Muscle of back (tissue), 3 donors: ENCODE measurements at regions not wholly inside any gene's neighbourhood (a gene's known extent, or its start where the extent isn't known, plus 50 kb on each side); places are given as distances from the start of the nearest gene placed in this dataset.

Experiments used
- DNase-seq, 3 donors: peaks; one replicate each; pipeline versions ENCODE4 v3.0.0 to v3.0.0-alpha.2; 2013

DNA sequence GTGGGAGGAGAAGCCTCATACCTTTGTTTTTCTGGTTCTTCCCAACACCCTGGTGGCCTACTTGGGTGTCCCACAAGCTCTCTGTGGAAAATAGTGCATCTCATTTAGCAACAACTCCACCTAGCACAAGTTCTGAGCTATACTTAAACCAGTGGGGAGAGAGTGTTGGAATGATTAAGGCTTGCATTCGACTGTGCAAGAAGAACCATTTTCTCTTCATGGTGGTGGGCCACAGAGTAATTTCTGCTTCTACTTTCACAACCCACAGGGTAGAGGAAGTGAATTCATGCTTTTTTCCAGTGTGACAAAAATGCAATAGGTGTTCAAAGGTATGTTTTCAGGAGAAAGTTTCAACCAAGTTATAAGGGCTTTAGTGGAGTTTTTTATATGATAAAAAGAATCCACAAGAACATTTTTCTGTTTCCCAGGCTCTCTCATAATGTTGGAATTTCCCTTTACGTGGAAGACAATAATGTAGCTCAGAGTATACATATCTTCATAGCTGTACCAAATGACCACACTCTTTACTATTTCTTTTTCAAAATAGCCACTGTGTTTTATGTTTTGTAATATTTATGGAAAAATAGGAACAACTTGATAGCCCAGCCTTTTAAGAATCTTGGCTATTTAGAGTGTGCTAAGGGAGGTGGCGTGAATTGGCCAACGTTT, 80.3 kb upstream of the HHIP start:
- DNase-seq, result no peak

GRCh38 chr4:144572660-144573059, 73.3 kb upstream of the HHIP start:
- DNase-seq, result no peak

DNA sequence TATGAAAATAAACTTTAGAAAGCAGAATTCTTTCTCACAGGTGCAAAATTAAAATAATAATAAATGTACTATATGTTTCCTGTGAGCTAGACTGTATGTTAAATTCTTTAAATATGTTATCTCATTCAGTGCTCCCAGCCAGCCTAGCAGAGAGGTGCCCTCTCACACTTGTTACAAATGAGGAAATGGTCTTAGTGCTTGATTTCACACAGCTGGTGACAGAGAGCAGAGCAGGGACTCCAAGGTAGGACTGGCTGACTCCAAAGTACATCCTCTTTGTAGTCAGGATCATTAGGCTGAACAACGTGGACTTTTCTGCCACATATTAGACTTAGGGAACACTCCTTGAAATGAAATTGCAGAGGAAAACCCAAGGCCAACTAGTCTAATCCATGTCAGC, 72.0 kb upstream of the HHIP start:
- no peak for DNase-seq

DNA sequence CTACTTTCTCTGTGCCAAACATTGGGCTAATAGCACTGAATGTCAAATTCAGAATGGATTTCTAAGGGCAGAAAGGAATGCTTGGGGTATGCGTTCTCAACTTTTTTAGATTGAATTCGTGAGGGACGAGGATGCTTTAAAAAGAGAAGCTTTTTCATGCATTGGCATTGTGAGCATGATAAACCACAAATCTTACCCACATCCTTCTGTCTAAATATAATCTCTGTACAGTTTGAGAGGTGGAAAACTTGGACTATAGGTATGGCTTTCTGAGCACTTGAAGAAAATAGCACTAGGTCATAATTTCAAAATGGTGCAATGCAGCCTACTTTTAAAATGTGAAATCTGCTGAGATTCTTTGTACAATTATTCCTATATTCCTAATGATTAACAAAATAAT, 71.4 kb upstream of the HHIP start:
- DNase-seq, result no peak

DNA sequence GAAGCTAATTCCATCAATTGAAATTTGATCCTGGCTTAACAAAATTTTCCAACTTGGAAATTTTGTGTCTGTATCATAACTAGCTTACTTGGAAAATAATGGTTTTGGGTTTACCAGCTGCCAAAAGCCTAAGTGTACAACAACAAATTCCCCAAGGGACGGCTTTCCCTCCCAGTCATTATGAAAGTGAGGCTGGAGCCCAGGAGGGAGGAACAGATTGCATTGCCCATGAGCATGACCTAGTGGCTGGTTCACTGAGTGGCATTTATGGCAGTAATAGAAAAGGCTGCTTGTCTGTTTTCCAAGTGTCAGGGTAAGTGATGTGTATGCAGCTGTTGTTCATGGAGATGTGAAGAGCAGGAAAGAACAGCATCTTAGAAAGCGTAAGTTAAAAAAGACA, 70.8 kb upstream of the HHIP start:
- no peak for DNase-seq

GRCh38 chr4:144578681-144579080, 67.3 kb upstream of the HHIP start:
- peak in 1 of 3 donors; percentile 26 for DNase-seq

- peak in 1 of 3 donors; percentile 40 for DNase-seq
Observed at GRCh38 chr4:144579411-144580030, 66.4 kb upstream of the HHIP start.

DNA sequence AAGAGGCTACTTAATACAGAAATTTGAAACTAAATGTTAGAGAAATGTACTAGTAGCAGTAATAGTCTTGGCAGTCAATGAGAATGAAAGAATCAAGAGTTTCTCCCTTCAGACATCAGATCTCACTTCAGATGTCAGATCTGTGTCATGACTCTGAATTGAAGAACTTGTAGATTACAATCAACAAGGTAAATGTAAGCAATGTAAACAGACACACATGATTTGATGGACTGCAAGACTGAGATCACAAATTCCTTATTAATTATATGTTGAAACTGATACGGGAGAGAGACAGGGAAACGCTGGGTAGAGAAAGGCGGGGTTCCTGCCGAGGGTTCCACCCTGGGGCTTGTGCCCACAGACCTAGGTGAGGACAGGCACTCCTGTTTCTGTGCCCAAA, 65.5 kb upstream of the HHIP start:
- no peak for DNase-seq

- DNase-seq, result peak in 1 of 3 donors; percentile 22
Observed at GRCh38 chr4:144582105-144582850, 63.7 kb upstream of the HHIP start.

- no peak for DNase-seq
Observed at GRCh38 chr4:144582975-144583374, 63.0 kb upstream of the HHIP start.

DNA sequence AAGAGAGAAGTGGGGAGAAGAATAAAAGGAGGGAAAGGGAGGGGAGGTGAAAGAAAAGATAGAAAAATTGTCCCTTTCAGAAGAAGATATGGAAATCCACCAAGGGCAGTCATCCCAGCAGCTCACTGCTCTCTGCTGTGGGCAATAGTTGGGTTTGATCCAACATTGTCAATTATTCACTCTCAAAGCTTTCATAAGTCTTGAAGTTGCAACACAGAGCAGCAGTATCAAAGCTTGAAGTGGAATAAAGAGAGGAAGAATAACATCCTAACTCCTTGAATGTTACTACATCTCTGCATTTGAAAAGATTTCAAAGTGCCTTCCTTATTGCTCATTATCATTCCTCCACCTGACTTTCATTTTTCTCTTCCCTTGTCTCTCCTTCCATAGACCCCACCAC, 62.3 kb upstream of the HHIP start:
- no peak for DNase-seq

GRCh38 chr4:144584428-144584827, 61.5 kb upstream of the HHIP start:
- no peak for DNase-seq

GRCh38 chr4:144589512-144589911, 56.4 kb upstream of the HHIP start:
- DNase-seq, result no peak

- DNase-seq, result no peak
Observed at GRCh38 chr4:144590020-144590419, 55.9 kb upstream of the HHIP start.

DNA sequence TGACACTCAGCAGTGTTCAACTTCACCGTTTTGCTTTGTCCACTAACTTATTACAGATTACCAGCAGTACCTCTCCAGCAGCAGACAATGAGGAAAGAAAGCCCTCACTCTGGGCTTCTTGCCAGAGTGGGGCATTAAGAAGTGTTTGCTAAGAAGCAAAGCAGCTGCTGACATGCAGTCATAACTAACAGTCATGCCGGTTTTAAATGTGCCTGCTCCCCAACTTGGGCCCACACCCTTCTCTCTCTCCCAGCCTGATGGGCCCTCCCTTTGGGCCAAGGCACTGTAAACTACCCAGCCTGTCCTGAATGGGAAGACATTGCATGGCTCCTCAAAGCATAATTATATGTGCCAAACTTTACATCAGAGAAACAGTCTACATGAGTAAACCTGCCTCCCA, 54.6 kb upstream of the HHIP start:
- peak; percentile 22 to 76 (median 41) for DNase-seq

DNA sequence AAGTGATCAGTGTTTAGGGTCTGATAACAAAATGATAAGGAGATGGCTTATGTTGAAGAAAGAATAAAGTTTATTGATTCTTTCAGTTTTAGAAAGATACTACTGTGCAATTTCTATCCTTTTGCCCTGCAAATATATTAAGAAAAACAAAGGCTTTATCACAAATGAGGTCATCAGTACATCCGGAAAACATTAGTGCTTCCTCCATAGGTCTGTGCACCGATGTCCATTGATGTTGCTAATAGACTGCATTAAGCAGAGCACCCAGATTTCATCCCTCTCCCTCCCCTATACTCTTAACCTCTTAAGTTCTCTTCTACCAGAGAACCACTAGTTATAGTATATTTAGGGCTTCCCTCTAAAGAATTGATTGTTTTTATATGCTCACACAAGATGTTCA, 53.7 kb upstream of the HHIP start:
- DNase-seq, result no peak

DNA sequence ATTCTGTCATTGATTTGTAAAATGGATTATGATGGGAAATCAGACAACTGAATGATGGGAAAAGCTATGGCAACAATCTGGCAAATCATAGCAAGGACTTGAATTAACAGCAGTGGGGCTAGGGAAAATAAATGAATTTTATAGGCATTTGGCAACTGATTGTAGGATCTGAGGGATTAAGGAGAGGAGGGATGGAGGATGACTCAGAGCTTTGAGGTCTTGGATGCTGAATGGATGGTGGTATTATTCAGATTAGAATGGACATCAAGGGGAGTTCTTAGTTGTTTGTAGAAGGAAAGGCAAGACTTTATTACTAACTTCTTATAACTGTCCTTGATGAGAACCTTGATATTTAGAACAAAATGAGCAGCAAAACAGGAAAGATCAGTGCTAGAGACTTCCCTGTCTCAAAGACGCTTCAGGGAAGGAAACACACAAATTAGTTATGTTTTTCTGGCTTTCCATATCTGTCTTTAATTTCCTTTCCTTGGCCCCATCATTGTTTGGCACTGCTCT, 51.4 kb upstream of the HHIP start:
- DNase-seq, result no peak

DNA sequence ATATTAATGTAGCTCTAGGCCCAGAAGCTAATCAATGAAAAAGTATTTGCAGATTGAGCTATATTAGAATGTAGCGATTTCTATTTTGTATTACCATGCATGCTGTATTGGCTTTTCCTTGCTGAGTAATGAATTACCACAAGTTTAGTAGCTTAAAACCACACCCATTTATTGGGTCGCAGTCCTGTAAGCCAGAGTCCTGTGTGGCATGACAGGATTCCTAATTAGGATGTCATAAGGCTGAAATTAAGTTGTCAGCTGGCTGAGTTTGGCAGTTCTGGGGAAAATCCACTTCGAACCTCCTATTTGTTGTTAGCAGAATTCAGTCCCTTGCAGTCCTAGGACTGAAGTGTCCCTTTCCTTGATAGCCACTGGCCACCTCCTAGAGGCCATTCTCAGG, 50.3 kb upstream of the HHIP start:
- DNase-seq, result no peak
